Transverse colon (tissue), 4 donors: ENCODE measurements at regions not wholly inside any gene's neighbourhood (a gene's known extent, or its start where the extent isn't known, plus 50 kb on each side); places are given as distances from the start of the nearest gene placed in this dataset.

Source experiments
- DNase-seq: peaks from one replicate; pipeline ENCODE4 v3.0.0-alpha.2; 2019
- H3K27ac ChIP-seq, 4 donors: fragments of 200-600 bp; sonication (generic); 2 replicates each; pipeline ENCODE4 v1.5.1; 2016 to 2018; ENCODE audit warnings: inconsistent platforms in 4 of 4
- H3K27me3 ChIP-seq: fragments of 200-600 bp; sonication (generic); 2 replicates; pipeline ENCODE4 v1.5.1; 2017; ENCODE audit warnings: inconsistent platforms
- H3K36me3 ChIP-seq, 4 donors: fragments of 200-600 bp; sonication (generic); 2 replicates each; pipeline ENCODE4 v1.5.1; 2017 to 2019; ENCODE audit warnings: inconsistent platforms in 4 of 4
- H3K4me1 ChIP-seq, 4 donors: fragments of 200-600 bp; sonication (generic); 2 replicates each; pipeline ENCODE4 v1.5.1; 2017 to 2020; ENCODE audit warnings: inconsistent platforms in 4 of 4
- H3K4me3 ChIP-seq, 4 donors: fragments of 200-600 bp; sonication (generic); 1 replicate in 1 of 4; 2 replicates in 3 of 4; pipeline versions ENCODE4 v1.5.1 to v1.6.1; 2017 to 2019; ENCODE audit warnings: inconsistent platforms in 4 of 4
- H3K9me3 ChIP-seq, 2 donors: fragments of 200-600 bp; sonication (generic); 2 replicates each; pipeline ENCODE4 v1.5.1; 2017 to 2019; ENCODE audit warnings: inconsistent platforms in 2 of 2
- CTCF ChIP-seq, 5 experiments: fragments of 200-600 bp in 3 of 5; fragments of 450-650 bp in 2 of 5; sonication (generic) in 3 of 5; IDR thresholded peaks; 1 replicate in 2 of 5; 2 replicates in 3 of 5; pipeline ENCODE4 v1.5.1; 2016 to 2017; ENCODE audit warnings: antibody characterized with exemption in 5 of 5, inconsistent platforms in 3 of 5, mild to moderate bottlenecking in 2 of 5, moderate library complexity in 1 of 5
- EP300 ChIP-seq: sonication (generic); formaldehyde crosslinking; IDR thresholded peaks from one replicate; pipeline ENCODE4 v1.6.1; 2017; ENCODE audit warnings: antibody characterized with exemption, low read depth
- POLR2A ChIP-seq: fragments of 450-650 bp; IDR thresholded peaks from one replicate; pipeline ENCODE4 v1.6.1; 2016; ENCODE audit warnings: antibody characterized with exemption, mild to moderate bottlenecking, moderate library complexity
- POLR2AphosphoS5 ChIP-seq, 3 donors: sonication (generic); formaldehyde crosslinking; IDR thresholded peaks; one replicate each; pipeline ENCODE4 v1.6.1; 2016; ENCODE audit warnings: antibody characterized with exemption in 3 of 3
- WGBS, 2 donors: methylation state at CpG; one replicate each; pipeline ENCODE4 v1.1.5; 2018; ENCODE audit warnings: low coverage in 1 of 2; 5-methylcytosine and 5-hydroxymethylcytosine counted together
- in situ Hi-C, 4 donors: fragments of 200-750 bp; cut with MboI; loops; one replicate each; pipeline versions ENCODE4 v1.15.0 to v1.15.1; 2017; ENCODE audit warnings: low sequenced_read_pairs in 3 of 4, low pct_ligation_motif_present in 1 of 4, low pct_unique_long_range_greater_than_20kb in 1 of 4
- intact Hi-C: fragments of 100-400 bp; cut with DNase I; formaldehyde crosslinking; loops from one replicate; pipeline ENCODE4 v1.15.1; 2023; ENCODE audit warnings: low total_unique reads

GRCh38 chr4:26105337-26105736, 191.3 kb downstream of the SMIM20 start:
- Histone ChIP-seq H3K27me3 (no peaks in the 10 kb centered on the region), H3K9me3 (no peaks in the 10 kb centered on the region), H3K4me3 (no peak overlapping the region), H3K4me1 (peaks cover 0 to 14% (median 3%) of the 10 kb centered on the region in 4 donors), H3K36me3 (no peaks in the 10 kb centered on the region), H3K27ac (peak overlapping the region; percentile 32 to 71 (median 56))
- in situ Hi-C loops, result no loop called here
- DNase-seq, result no peak
- WGBS, 2 donors, result 83 to 100% methylated on average over 1 to 2 of the region's 2 CpGs
- intact Hi-C loops, result no loop called here
- TF ChIP-seq CTCF (IDR thresholded peaks at IDR 0.05), result no peak
- no peak for TF ChIP-seq EP300
- TF ChIP-seq POLR2AphosphoS5 (IDR thresholded peaks at IDR 0.05), result no peak
- TF ChIP-seq POLR2A, result no peak

- no peaks in the 10 kb centered on the region for H3K36me3 ChIP-seq
- peaks cover 0 to 14% (median 3%) of the 10 kb centered on the region in 4 donors for H3K4me1 ChIP-seq
- H3K27ac ChIP-seq, result peak overlapping the region; percentile 38 to 71 (median 56)
- H3K9me3 ChIP-seq, result no peaks in the 10 kb centered on the region
- WGBS, 2 donors, result 78 to 84% methylated on average over 7 of the region's 7 CpGs
- in situ Hi-C loops, result no loop called here
- intact Hi-C loops, result no loop called here
- H3K4me3 ChIP-seq, result no peak overlapping the region
- TF ChIP-seq CTCF (IDR thresholded peaks at IDR 0.05) (no peak), POLR2AphosphoS5 (IDR thresholded peaks at IDR 0.05) (peak; percentile 70 to 81 (median 80))
- no peak for DNase-seq
- H3K27me3 ChIP-seq, result no peaks in the 10 kb centered on the region
Observed at GRCh38 chr4:26105815-26106699, 192.0 kb downstream of the SMIM20 start.

GRCh38 chr4:26106776-26107175, 192.8 kb downstream of the SMIM20 start:
- Histone ChIP-seq H3K4me3 (no peak overlapping the region), H3K27ac (peak overlapping the region; percentile 38 to 71 (median 56)), H3K27me3 (no peaks in the 10 kb centered on the region), H3K36me3 (no peaks in the 10 kb centered on the region), H3K4me1 (peaks cover 0 to 14% (median 3%) of the 10 kb centered on the region in 4 donors), H3K9me3 (no peaks in the 10 kb centered on the region)
- no peak for TF ChIP-seq CTCF (IDR thresholded peaks at IDR 0.05)
- no peak for TF ChIP-seq POLR2A
- no peak for TF ChIP-seq EP300
- no peak for TF ChIP-seq POLR2AphosphoS5 (IDR thresholded peaks at IDR 0.05)
- intact Hi-C loops (no loop called here), in situ Hi-C loops (no loop called here)
- no peak for DNase-seq

GRCh38 chr4:26108054-26108453, 194.0 kb downstream of the SMIM20 start:
- in situ Hi-C loops (no loop called here), intact Hi-C loops (no loop called here)

More at GRCh38 chr4:26108054-26108453, 194.0 kb downstream of the SMIM20 start:
- no peak for TF ChIP-seq CTCF (IDR thresholded peaks at IDR 0.05)
- TF ChIP-seq EP300, result no peak
- no peak for TF ChIP-seq POLR2AphosphoS5 (IDR thresholded peaks at IDR 0.05)
- TF ChIP-seq POLR2A, result no peak
- H3K36me3 ChIP-seq, result no peaks in the 10 kb centered on the region
- H3K4me3 ChIP-seq, result no peak overlapping the region
- peaks cover 1 to 4% of the 10 kb centered on the region in 2 donors for H3K9me3 ChIP-seq
- H3K4me1 ChIP-seq, result peaks cover 0 to 14% (median 3%) of the 10 kb centered on the region in 4 donors
- no peaks in the 10 kb centered on the region for H3K27me3 ChIP-seq
- H3K27ac ChIP-seq, result no peak overlapping the region
- DNase-seq, result no peak
- 38 to 76% methylated on average over 2 of the region's 2 CpGs for WGBS, 2 donors
